ENCODE measurements at regions not wholly inside any gene's neighbourhood (a gene's known extent, or its start where the extent isn't known, plus 50 kb on each side); places are given as distances from the start of the nearest gene placed in this dataset.
"Not testable (repeated sequence)": the region's sequence is repeated elsewhere in the genome, so short reads cannot be mapped to it uniquely, and the experiment has no call there.

- DNase-seq: no peak
Measured at GRCh38 chr16:87198881-87199280, 118.3 kb downstream of the C16orf95 start.

- DNase-seq: no peak
Measured at GRCh38 chr16:87199379-87199778, 117.8 kb downstream of the C16orf95 start.

GRCh38 chr16:87199901-87200300 lies 117.3 kb downstream of the C16orf95 start:
- no peak for DNase-seq

GRCh38 chr16:87200637-87201036 lies 116.6 kb downstream of the C16orf95 start:
- no peak for DNase-seq

GRCh38 chr16:87201052-87201451 lies 116.1 kb downstream of the C16orf95 start:
- DNase-seq: no peak

GRCh38 chr16:87201790-87202189 lies 115.4 kb downstream of the C16orf95 start:
- DNase-seq: no peak

- DNase-seq: no peak
Measured at GRCh38 chr16:87202346-87202745, 114.8 kb downstream of the C16orf95 start.

- peak; percentile 8 for DNase-seq
Measured at GRCh38 chr16:87203060-87203656, 114.0 kb downstream of the C16orf95 start.

- no peak for DNase-seq
Measured at GRCh38 chr16:87206646-87207451, 110.3 kb downstream of the C16orf95 start.

GRCh38 chr16:87207509-87207908 lies 109.7 kb downstream of the C16orf95 start:
- DNase-seq: no peak

GRCh38 chr16:87207965-87208364 lies 109.2 kb downstream of the C16orf95 start:
- DNase-seq: no peak

- not testable (repeated sequence) for DNase-seq
Measured at GRCh38 chr16:87208968-87209367, 108.2 kb downstream of the C16orf95 start.

GRCh38 chr16:87209808-87210512 lies 107.2 kb downstream of the C16orf95 start:
- no peak for DNase-seq

GRCh38 chr16:87210894-87211293 lies 106.3 kb downstream of the C16orf95 start:
- DNase-seq: no peak

- DNase-seq: no peak
Measured at GRCh38 chr16:87212026-87212425, 105.2 kb downstream of the C16orf95 start.

- no peak for DNase-seq
Measured at GRCh38 chr16:87213536-87213935, 103.7 kb downstream of the C16orf95 start.

GRCh38 chr16:87216148-87216840 lies 100.9 kb downstream of the C16orf95 start:
- no peak for DNase-seq

- no peak for DNase-seq
Measured at GRCh38 chr16:87216841-87217275, 100.3 kb downstream of the C16orf95 start.

- not testable (repeated sequence) for DNase-seq
Measured at GRCh38 chr16:87217802-87218201, 99.4 kb downstream of the C16orf95 start.

- DNase-seq: no peak
Measured at GRCh38 chr16:87218281-87219055, 98.7 kb downstream of the C16orf95 start.

GRCh38 chr16:87219287-87219909 lies 97.8 kb downstream of the C16orf95 start:
- no peak for DNase-seq

- no peak for DNase-seq
Measured at GRCh38 chr16:87221633-87222032, 95.6 kb downstream of the C16orf95 start.
